ENCODE measurements at regions not wholly inside any gene's neighbourhood (a gene's known extent, or its start where the extent isn't known, plus 50 kb on each side); places are given as distances from the start of the nearest gene placed in this dataset.
"Not testable (repeated sequence)": the region's sequence is repeated elsewhere in the genome, so short reads cannot be mapped to it uniquely, and the experiment has no call there.

- no peak overlapping the region for H3K4me3 ChIP-seq (ENCODE audit: low read depth, low read length)
- TF ChIP-seq CTCF (IDR thresholded peaks at IDR 0.05; ENCODE audit: low read depth, low read length), result no peak
Measured at GRCh38 chr3:59366218-59366617, 316.4 kb upstream of the CFAP20DC start.

GRCh38 chr3:59364496-59364895, 314.7 kb upstream of the CFAP20DC start:
- TF ChIP-seq CTCF (IDR thresholded peaks at IDR 0.05; ENCODE audit: low read depth, low read length), result no peak

GRCh38 chr3:59360312-59360711, 310.5 kb upstream of the CFAP20DC start:
- not testable (repeated sequence) for H3K4me3 ChIP-seq (ENCODE audit: low read depth, low read length)

More at GRCh38 chr3:59364496-59364895, 314.7 kb upstream of the CFAP20DC start:
- H3K4me3 ChIP-seq (ENCODE audit: low read depth, low read length), result no peak overlapping the region

GRCh38 chr3:59341459-59341858, 291.6 kb upstream of the CFAP20DC start:
- H3K4me3 ChIP-seq (ENCODE audit: low read depth, low read length), result no peak overlapping the region
- no peak for TF ChIP-seq CTCF (IDR thresholded peaks at IDR 0.05; ENCODE audit: low read depth, low read length)

- no peak overlapping the region for H3K4me3 ChIP-seq (ENCODE audit: low read depth, low read length)
- no peak for TF ChIP-seq CTCF (IDR thresholded peaks at IDR 0.05; ENCODE audit: low read depth, low read length)
Measured at GRCh38 chr3:59339818-59340217, 290.0 kb upstream of the CFAP20DC start.

- no peak for TF ChIP-seq CTCF (IDR thresholded peaks at IDR 0.05; ENCODE audit: low read depth, low read length)
- H3K4me3 ChIP-seq (ENCODE audit: low read depth, low read length), result no peak overlapping the region
Measured at GRCh38 chr3:59338934-59339333, 289.1 kb upstream of the CFAP20DC start.

- no peak overlapping the region for H3K4me3 ChIP-seq (ENCODE audit: low read depth, low read length)
- TF ChIP-seq CTCF (IDR thresholded peaks at IDR 0.05; ENCODE audit: low read depth, low read length), result no peak
Measured at GRCh38 chr3:59335338-59335737, 285.5 kb upstream of the CFAP20DC start.

GRCh38 chr3:59334585-59334984, 284.8 kb upstream of the CFAP20DC start:
- no peak overlapping the region for H3K4me3 ChIP-seq (ENCODE audit: low read depth, low read length)
- TF ChIP-seq CTCF (IDR thresholded peaks at IDR 0.05; ENCODE audit: low read depth, low read length), result no peak

All from WI38 (cell line).